ENCODE measurements at regions not wholly inside any gene's neighbourhood (a gene's known extent, or its start where the extent isn't known, plus 50 kb on each side); places are given as distances from the start of the nearest gene placed in this dataset.

- H3K4me1 ChIP-seq, result no peaks in the 10 kb centered on the region
- no peak overlapping the region for H3K27ac ChIP-seq
- H3K9me3 ChIP-seq, result no peaks in the 10 kb centered on the region
- no peak overlapping the region for H3K4me3 ChIP-seq (replicated peaks in 1 of 3)
- 75 to 88% methylated on average over 4 of the region's 4 CpGs for WGBS, 2 donors
- H3K36me3 ChIP-seq, result no peaks in the 10 kb centered on the region
- DNase-seq, result no peak
- intact Hi-C loops (cut with DNase I), result no loop called here
- TF ChIP-seq CTCF (IDR thresholded peaks at IDR 0.05), result no peak
- no peak for TF ChIP-seq POLR2A (IDR thresholded peaks at IDR 0.05)
- H3K27me3 ChIP-seq, result no peaks in the 10 kb centered on the region
Measured at GRCh38 chr3:6282918-6283317, 578.0 kb upstream of the GRM7 start.

- 51 to 67% methylated on average over 5 of the region's 5 CpGs for WGBS, 2 donors
- no peak for DNase-seq
- Histone ChIP-seq H3K4me1 (no peaks in the 10 kb centered on the region), H3K27ac (no peak overlapping the region), H3K27me3 (no peaks in the 10 kb centered on the region), H3K9me3 (no peaks in the 10 kb centered on the region), H3K4me3 (replicated peaks in 1 of 3) (no peak overlapping the region), H3K36me3 (no peaks in the 10 kb centered on the region)
- intact Hi-C loops (cut with DNase I), result no loop called here
- TF ChIP-seq CTCF (IDR thresholded peaks at IDR 0.05) (no peak), POLR2A (IDR thresholded peaks at IDR 0.05) (no peak)
Measured at GRCh38 chr3:6287088-6287875, 573.6 kb upstream of the GRM7 start.

GRCh38 chr3:6301626-6302025 is 559.3 kb upstream of the GRM7 start:
- no peak overlapping the region for H3K27ac ChIP-seq
- H3K4me1 ChIP-seq, result no peaks in the 10 kb centered on the region
- intact Hi-C loops (cut with DNase I), result no loop called here
- WGBS, 2 donors, result 79 to 81% methylated on average over 3 of the region's 3 CpGs
- TF ChIP-seq CTCF (IDR thresholded peaks at IDR 0.05), result no peak
- no peak for TF ChIP-seq POLR2A (IDR thresholded peaks at IDR 0.05)
- no peaks in the 10 kb centered on the region for H3K36me3 ChIP-seq
- H3K4me3 ChIP-seq (replicated peaks in 1 of 3), result no peak overlapping the region
- no peaks in the 10 kb centered on the region for H3K27me3 ChIP-seq
- H3K9me3 ChIP-seq, result no peaks in the 10 kb centered on the region
- DNase-seq, result no peak

GRCh38 chr3:6315906-6316305 is 545.0 kb upstream of the GRM7 start:
- DNase-seq, result no peak
- no peak overlapping the region for H3K4me3 ChIP-seq (replicated peaks in 1 of 3)
- TF ChIP-seq POLR2A (IDR thresholded peaks at IDR 0.05), result no peak
- H3K27ac ChIP-seq, result no peak overlapping the region
- no peaks in the 10 kb centered on the region for H3K4me1 ChIP-seq
- no peaks in the 10 kb centered on the region for H3K27me3 ChIP-seq
- intact Hi-C loops (cut with DNase I), result no loop called here
- H3K9me3 ChIP-seq, result no peaks in the 10 kb centered on the region
- H3K36me3 ChIP-seq, result no peaks in the 10 kb centered on the region
- 90 to 98% methylated on average over 4 of the region's 4 CpGs for WGBS, 2 donors

GRCh38 chr3:6321999-6322398 is 538.9 kb upstream of the GRM7 start:
- H3K4me1 ChIP-seq, result no peaks in the 10 kb centered on the region
- no peak overlapping the region for H3K27ac ChIP-seq
- 78 to 90% methylated on average over 3 of the region's 3 CpGs for WGBS, 2 donors
- H3K36me3 ChIP-seq, result no peaks in the 10 kb centered on the region
- no peaks in the 10 kb centered on the region for H3K9me3 ChIP-seq
- no peaks in the 10 kb centered on the region for H3K27me3 ChIP-seq
- DNase-seq, result no peak
- intact Hi-C loops (cut with DNase I), result no loop called here
- TF ChIP-seq POLR2A (IDR thresholded peaks at IDR 0.05), result no peak
- TF ChIP-seq CTCF (IDR thresholded peaks at IDR 0.05), result no peak
- H3K4me3 ChIP-seq (replicated peaks in 1 of 3), result no peak overlapping the region
